Astrocyte (in vitro differentiated cells and primary cell): ENCODE measurements at regions not wholly inside any gene's neighbourhood (a gene's known extent, or its start where the extent isn't known, plus 50 kb on each side); places are given as distances from the start of the nearest gene placed in this dataset.
"Not testable (repeated sequence)": the region's sequence is repeated elsewhere in the genome, so short reads cannot be mapped to it uniquely, and the experiment has no call there.

Experiments used
- DNase-seq: peaks from one replicate; pipeline ENCODE4 v3.0.0-alpha.2; 2010; ENCODE audit warnings: low read depth
- FAIRE-seq: peaks from 2 replicates; lab custom pipeline; 2011; peaks lifted over from hg19 to GRCh38; lab: Jason Lieb, UNC
- H2AFZ ChIP-seq: 2 replicates; pipeline ENCODE4 v1.6.0; 2012; ENCODE audit warnings: low read depth, low read length, inconsistent platforms
- H3K27ac ChIP-seq: 2 replicates; pipeline ENCODE4 v1.5.1; 2011; ENCODE audit warnings: low read depth, low read length, inconsistent platforms
- H3K27me3 ChIP-seq: 2 replicates; pipeline ENCODE4 v1.6.0; 2011; ENCODE audit warnings: low read length, inconsistent platforms; ENCODE audit not compliant: insufficient read depth
- H3K36me3 ChIP-seq: 2 replicates; pipeline ENCODE4 v1.5.1; 2011; ENCODE audit warnings: low read length, inconsistent platforms; ENCODE audit not compliant: insufficient read depth
- H3K4me1 ChIP-seq: 2 replicates; pipeline ENCODE4 v1.5.1; 2011; ENCODE audit warnings: low read length, inconsistent platforms; ENCODE audit not compliant: insufficient read depth
- H3K4me2 ChIP-seq: 2 replicates; pipeline ENCODE4 v1.6.0; 2012; ENCODE audit warnings: low read length, inconsistent platforms
- H3K4me3 ChIP-seq: 2 replicates; pipeline ENCODE4 v1.5.1; 2011; ENCODE audit warnings: low read depth, mild to moderate bottlenecking, low read length, inconsistent platforms; ENCODE audit not compliant: insufficient read depth
- H3K79me2 ChIP-seq: 2 replicates; pipeline ENCODE4 v1.6.0; 2012; ENCODE audit warnings: mild to moderate bottlenecking, low read length, inconsistent platforms; ENCODE audit not compliant: insufficient read depth
- H3K9ac ChIP-seq: 2 replicates; pipeline ENCODE4 v1.6.0; 2012; ENCODE audit warnings: mild to moderate bottlenecking, low read length, inconsistent platforms
- H3K9me3 ChIP-seq: 2 replicates; pipeline ENCODE4 v1.5.1; 2012; ENCODE audit warnings: low read depth, mild to moderate bottlenecking, low read length, inconsistent platforms; ENCODE audit not compliant: insufficient read depth
- H4K20me1 ChIP-seq: 2 replicates; pipeline ENCODE4 v1.6.0; 2012; ENCODE audit warnings: low read length, inconsistent platforms; ENCODE audit not compliant: insufficient read depth
- H3K27ac Mint-ChIP-seq: one replicate; pipeline ENCODE4 v1.8.0; 2021; ENCODE audit warnings: mild to moderate bottlenecking, mixed read lengths; ENCODE audit not compliant: unreplicated experiment
- H3K27me3 Mint-ChIP-seq: one replicate; pipeline ENCODE4 v1.8.0; 2021; ENCODE audit warnings: low read depth, mixed read lengths; ENCODE audit not compliant: unreplicated experiment
- H3K36me3 Mint-ChIP-seq: one replicate; pipeline ENCODE4 v1.8.0; 2021; ENCODE audit warnings: low read depth, mixed read lengths; ENCODE audit not compliant: unreplicated experiment
- H3K4me1 Mint-ChIP-seq: one replicate; pipeline ENCODE4 v1.8.0; 2021; ENCODE audit warnings: low read depth, mixed read lengths; ENCODE audit not compliant: unreplicated experiment
- H3K4me3 Mint-ChIP-seq: one replicate; pipeline ENCODE4 v1.8.0; 2021; ENCODE audit warnings: mild to moderate bottlenecking, moderate library complexity, mixed read lengths; ENCODE audit not compliant: unreplicated experiment
- H3K9me3 Mint-ChIP-seq: one replicate; pipeline ENCODE4 v1.8.0; 2021; ENCODE audit warnings: mild to moderate bottlenecking, mixed read lengths; ENCODE audit not compliant: unreplicated experiment
- CTCF ChIP-seq: IDR thresholded peaks from 2 replicates; pipeline ENCODE4 v1.5.1; 2011; ENCODE audit warnings: low read depth, mild to moderate bottlenecking, inconsistent platforms, low read length, moderate library complexity; ENCODE audit not compliant: insufficient read depth
- EZH2 ChIP-seq: IDR thresholded peaks from 2 replicates; pipeline ENCODE4 v1.6.1; 2012; ENCODE audit warnings: mild to moderate bottlenecking, low read length, inconsistent platforms; ENCODE audit not compliant: insufficient read depth

DNA sequence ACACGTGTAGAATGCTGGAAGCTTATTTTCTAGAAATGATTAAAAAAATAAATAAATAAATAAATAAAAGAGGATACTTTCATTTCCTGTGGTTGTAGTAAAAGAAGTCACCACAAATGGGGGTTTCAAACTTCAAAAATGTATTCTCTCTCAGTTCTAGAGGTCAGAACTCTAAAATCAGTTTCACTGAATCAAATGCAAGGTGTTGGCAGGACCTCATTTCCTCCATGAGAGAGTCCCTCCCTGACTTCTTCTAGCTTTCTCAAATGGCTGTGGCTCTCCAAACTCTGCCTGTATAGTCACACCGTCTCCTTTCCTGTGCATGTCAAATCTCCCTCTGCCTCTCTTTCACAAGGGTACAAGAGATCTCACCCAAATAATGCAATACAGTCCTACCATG lies 312.6 kb upstream of the CXADR start:
- no peaks in the 10 kb centered on the region for H3K4me1 Mint-ChIP-seq
- no peaks in the 10 kb centered on the region for H3K36me3 Mint-ChIP-seq
- no peaks in the 10 kb centered on the region for H3K27me3 Mint-ChIP-seq
- H3K9me3 Mint-ChIP-seq: no peaks in the 10 kb centered on the region
- H3K27me3 ChIP-seq: no peaks in the 10 kb centered on the region
- H3K27ac ChIP-seq: no peak overlapping the region
- H3K4me1 ChIP-seq: no peaks in the 10 kb centered on the region
- H3K9me3 ChIP-seq: no peaks in the 10 kb centered on the region
- H3K4me2 ChIP-seq: no peak overlapping the region
- no peak overlapping the region for H3K4me3 Mint-ChIP-seq
- TF ChIP-seq EZH2: no peak
- H3K27ac Mint-ChIP-seq: no peak overlapping the region
- H2AFZ ChIP-seq: no peak overlapping the region
- H3K36me3 ChIP-seq: no peaks in the 10 kb centered on the region
- H4K20me1 ChIP-seq: no peaks in the 10 kb centered on the region
- no peak overlapping the region for H3K4me3 ChIP-seq
- no peak overlapping the region for H3K9ac ChIP-seq
- no peaks in the 10 kb centered on the region for H3K79me2 ChIP-seq
- DNase-seq: no peak
- no peak for FAIRE-seq

- Histone ChIP-seq H3K4me3 (no peak overlapping the region), H3K27ac (no peak overlapping the region), H3K9me3 (no peaks in the 10 kb centered on the region), H3K79me2 (no peaks in the 10 kb centered on the region), H4K20me1 (no peaks in the 10 kb centered on the region), H3K9ac (no peak overlapping the region), H3K36me3 (no peaks in the 10 kb centered on the region), H3K4me2 (no peak overlapping the region), H2AFZ (no peak overlapping the region), H3K4me1 (no peaks in the 10 kb centered on the region), H3K27me3 (no peaks in the 10 kb centered on the region)
- H3K9me3 Mint-ChIP-seq: no peaks in the 10 kb centered on the region
- H3K4me1 Mint-ChIP-seq: no peaks in the 10 kb centered on the region
- H3K36me3 Mint-ChIP-seq: no peaks in the 10 kb centered on the region
- FAIRE-seq (no peak), DNase-seq (no peak)
- no peak overlapping the region for H3K27ac Mint-ChIP-seq
- TF ChIP-seq CTCF (no peak), EZH2 (no peak)
- no peak overlapping the region for H3K4me3 Mint-ChIP-seq
- H3K27me3 Mint-ChIP-seq: no peaks in the 10 kb centered on the region
These were observed 311.0 kb upstream of the CXADR start for GRCh38 chr21:17201741-17202260.

DNA sequence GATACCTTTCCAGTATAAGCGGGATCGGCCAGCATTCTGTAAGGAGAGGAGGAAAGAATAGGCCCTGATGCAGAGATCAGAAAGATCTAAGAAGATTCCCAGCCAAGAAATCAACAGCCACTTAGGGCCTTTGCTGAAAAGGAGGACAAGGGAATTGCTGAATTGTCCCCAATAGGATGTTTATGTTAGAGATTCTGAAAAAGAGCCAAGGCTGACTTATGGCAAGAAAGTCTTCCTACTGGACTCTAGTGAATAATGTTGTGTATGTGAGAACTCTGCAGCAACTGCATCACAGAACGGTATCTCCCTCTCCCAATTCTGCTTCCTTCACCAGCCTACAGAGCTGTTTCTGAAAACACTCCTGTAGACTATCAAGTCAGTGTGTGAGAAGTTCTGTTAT lies 298.0 kb upstream of the CXADR start:
- Histone ChIP-seq H3K9ac (no peak overlapping the region), H3K36me3 (no peaks in the 10 kb centered on the region), H3K4me3 (no peak overlapping the region), H3K4me1 (no peaks in the 10 kb centered on the region), H2AFZ (no peak overlapping the region), H3K9me3 (no peaks in the 10 kb centered on the region), H4K20me1 (no peaks in the 10 kb centered on the region), H3K79me2 (no peaks in the 10 kb centered on the region), H3K27ac (no peak overlapping the region), H3K4me2 (no peak overlapping the region), H3K27me3 (no peaks in the 10 kb centered on the region)
- FAIRE-seq (no peak), DNase-seq (no peak)
- no peaks in the 10 kb centered on the region for H3K9me3 Mint-ChIP-seq
- H3K4me1 Mint-ChIP-seq: no peaks in the 10 kb centered on the region
- no peak for TF ChIP-seq EZH2
- no peak overlapping the region for H3K27ac Mint-ChIP-seq
- H3K4me3 Mint-ChIP-seq: no peak overlapping the region
- no peaks in the 10 kb centered on the region for H3K27me3 Mint-ChIP-seq
- H3K36me3 Mint-ChIP-seq: no peaks in the 10 kb centered on the region

GRCh38 chr21:17219050-17219449 lies 293.8 kb upstream of the CXADR start:
- not testable (repeated sequence) for H3K9me3 Mint-ChIP-seq, H3K4me1 ChIP-seq, H3K9ac ChIP-seq, H3K27ac Mint-ChIP-seq, FAIRE-seq, H3K27me3 Mint-ChIP-seq, H3K9me3 ChIP-seq, H3K27ac ChIP-seq, H3K4me1 Mint-ChIP-seq, DNase-seq, H3K4me3 Mint-ChIP-seq, H3K79me2 ChIP-seq, H3K36me3 ChIP-seq, H3K36me3 Mint-ChIP-seq, H3K4me2 ChIP-seq, H4K20me1 ChIP-seq, H2AFZ ChIP-seq, H3K4me3 ChIP-seq, H3K27me3 ChIP-seq
